ENCODE measurements at regions not wholly inside any gene's neighbourhood (a gene's known extent, or its start where the extent isn't known, plus 50 kb on each side); places are given as distances from the start of the nearest gene placed in this dataset.

- no peaks in the 10 kb centered on the region for H3K36me3 ChIP-seq (ENCODE audit: low read depth)
- intact Hi-C loops (cut with DNase I, micrococcal nuclease): no loop called here
- DNase-seq (no peak), ATAC-seq (no peak)
- no peaks in the 10 kb centered on the region for H3K4me1 ChIP-seq (ENCODE audit: low read depth)
- no peaks in the 10 kb centered on the region for H3K9me3 ChIP-seq
- no peak overlapping the region for H3K4me3 ChIP-seq
- TF ChIP-seq, protein P1, sequence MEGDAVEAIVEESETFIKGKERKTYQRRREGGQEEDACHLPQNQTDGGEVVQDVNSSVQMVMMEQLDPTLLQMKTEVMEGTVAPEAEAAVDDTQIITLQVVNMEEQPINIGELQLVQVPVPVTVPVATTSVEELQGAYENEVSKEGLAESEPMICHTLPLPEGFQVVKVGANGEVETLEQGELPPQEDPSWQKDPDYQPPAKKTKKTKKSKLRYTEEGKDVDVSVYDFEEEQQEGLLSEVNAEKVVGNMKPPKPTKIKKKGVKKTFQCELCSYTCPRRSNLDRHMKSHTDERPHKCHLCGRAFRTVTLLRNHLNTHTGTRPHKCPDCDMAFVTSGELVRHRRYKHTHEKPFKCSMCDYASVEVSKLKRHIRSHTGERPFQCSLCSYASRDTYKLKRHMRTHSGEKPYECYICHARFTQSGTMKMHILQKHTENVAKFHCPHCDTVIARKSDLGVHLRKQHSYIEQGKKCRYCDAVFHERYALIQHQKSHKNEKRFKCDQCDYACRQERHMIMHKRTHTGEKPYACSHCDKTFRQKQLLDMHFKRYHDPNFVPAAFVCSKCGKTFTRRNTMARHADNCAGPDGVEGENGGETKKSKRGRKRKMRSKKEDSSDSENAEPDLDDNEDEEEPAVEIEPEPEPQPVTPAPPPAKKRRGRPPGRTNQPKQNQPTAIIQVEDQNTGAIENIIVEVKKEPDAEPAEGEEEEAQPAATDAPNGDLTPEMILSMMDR (IDR thresholded peaks at IDR 0.05): no peak
Observed at GRCh38 chr1:217311269-217311668, 319.6 kb downstream of the GPATCH2 start.

DNA sequence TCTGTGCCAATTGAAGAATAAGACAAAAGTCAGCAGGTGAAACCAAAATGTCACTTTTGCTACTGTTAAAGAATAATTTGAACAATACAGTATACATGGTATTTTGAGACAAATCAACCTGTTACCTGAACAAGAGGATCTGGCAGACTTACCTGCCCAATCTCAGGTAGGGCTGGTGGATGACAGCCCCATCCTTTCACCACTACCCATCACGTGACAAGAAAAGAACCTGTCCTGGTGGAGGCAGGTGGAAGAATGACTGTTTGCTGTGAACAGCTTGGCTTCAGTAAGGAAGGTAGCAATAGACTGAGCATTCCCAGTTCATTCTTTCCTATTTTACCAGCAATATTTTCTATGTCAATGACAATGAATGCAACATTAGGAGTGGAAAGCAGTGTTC is 349.6 kb downstream of the GPATCH2 start:
- TF ChIP-seq, protein P1 (IDR thresholded peaks at IDR 0.05): no peak
- no peak for ATAC-seq
- Histone ChIP-seq H3K9me3 (no peaks in the 10 kb centered on the region), H3K36me3 (ENCODE audit: low read depth) (no peaks in the 10 kb centered on the region), H3K4me1 (ENCODE audit: low read depth) (no peaks in the 10 kb centered on the region), H3K4me3 (no peak overlapping the region)
- intact Hi-C loops (cut with DNase I, micrococcal nuclease): no loop called here
- no peak for DNase-seq

DNA sequence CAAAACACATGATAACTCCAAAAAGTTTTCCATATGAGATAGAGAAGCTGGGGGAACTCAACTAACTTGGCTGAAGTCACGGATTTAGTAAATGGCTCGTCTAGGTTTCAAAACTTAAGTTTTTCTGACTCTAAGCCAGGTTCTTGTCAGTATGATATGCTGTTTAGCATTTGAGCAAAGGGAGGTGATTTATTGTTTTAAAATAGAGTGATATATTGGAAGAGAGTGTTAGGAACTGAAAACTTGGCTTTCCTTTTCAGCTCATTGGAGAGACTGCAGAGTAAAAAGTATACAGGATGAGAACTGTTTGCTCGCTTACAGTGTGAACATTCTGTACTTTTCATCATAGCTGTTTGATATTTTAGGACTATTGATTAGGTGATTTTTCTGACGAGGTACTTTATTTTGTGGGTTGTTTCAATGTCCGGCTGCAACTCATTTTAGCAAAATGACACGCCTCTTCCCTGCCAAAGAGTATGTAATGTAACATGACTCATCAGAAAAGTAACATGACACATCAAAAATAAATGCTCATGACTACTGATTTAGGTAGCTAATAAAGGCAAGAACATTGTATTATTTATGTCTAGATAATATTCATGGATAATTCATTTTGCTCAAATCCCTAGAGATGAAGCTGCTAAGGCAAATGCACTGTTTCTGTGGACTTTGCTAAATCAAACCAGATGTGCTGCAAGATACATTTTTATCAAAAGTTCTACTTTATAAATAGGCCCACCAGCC is 355.1 kb downstream of the GPATCH2 start:
- Histone ChIP-seq H3K4me3 (no peak overlapping the region), H3K4me1 (ENCODE audit: low read depth) (no peaks in the 10 kb centered on the region), H3K9me3 (no peaks in the 10 kb centered on the region), H3K36me3 (ENCODE audit: low read depth) (no peaks in the 10 kb centered on the region)
- TF ChIP-seq, protein P1 (IDR thresholded peaks at IDR 0.05): no peak
- ATAC-seq: no peak
- intact Hi-C loops (cut with DNase I, micrococcal nuclease): no loop called here
- DNase-seq: no peak

GRCh38 chr1:217274927-217275654 is 355.8 kb downstream of the GPATCH2 start:
- H3K9me3 ChIP-seq: no peaks in the 10 kb centered on the region
- ATAC-seq (no peak), DNase-seq (no peak)
- TF ChIP-seq, protein P1 (IDR thresholded peaks at IDR 0.05): no peak
- H3K36me3 ChIP-seq (ENCODE audit: low read depth): no peaks in the 10 kb centered on the region
- no peaks in the 10 kb centered on the region for H3K4me1 ChIP-seq (ENCODE audit: low read depth)
- H3K4me3 ChIP-seq: no peak overlapping the region
- intact Hi-C loops (cut with DNase I, micrococcal nuclease): no loop called here

GRCh38 chr1:217274416-217274815 is 356.5 kb downstream of the GPATCH2 start:
- TF ChIP-seq, protein P1 (IDR thresholded peaks at IDR 0.05): no peak
- intact Hi-C loops (cut with DNase I, micrococcal nuclease): no loop called here
- H3K9me3 ChIP-seq: no peaks in the 10 kb centered on the region

More at GRCh38 chr1:217274416-217274815, 356.5 kb downstream of the GPATCH2 start:
- H3K4me1 ChIP-seq (ENCODE audit: low read depth): no peaks in the 10 kb centered on the region
- DNase-seq: no peak
- no peak for ATAC-seq
- no peak overlapping the region for H3K4me3 ChIP-seq
- H3K36me3 ChIP-seq (ENCODE audit: low read depth): no peaks in the 10 kb centered on the region

Data from mucosa of descending colon (tissue), 3 donors.